HEK293 (cell line): ENCODE measurements at regions not wholly inside any gene's neighbourhood (a gene's known extent, or its start where the extent isn't known, plus 50 kb on each side); places are given as distances from the start of the nearest gene placed in this dataset.

Experiments
- CTCF ChIP-seq: fragments of 450-650 bp; formaldehyde crosslinking; IDR thresholded peaks from 2 replicates; pipeline ENCODE4 v1.5.1; 2016; ENCODE audit warnings: missing biosample characterization, missing genetic modification characterization
- OSR2 ChIP-seq: fragments of 450-650 bp; formaldehyde crosslinking; IDR thresholded peaks from 2 replicates; pipeline ENCODE4 v1.5.1; 2016; ENCODE audit warnings: missing biosample characterization, missing genetic modification characterization
- PRDM1 ChIP-seq: fragments of 450-650 bp; formaldehyde crosslinking; IDR thresholded peaks from 2 replicates; pipeline ENCODE4; 2016; ENCODE audit warnings: missing biosample characterization, missing genetic modification characterization
- RBAK ChIP-seq: fragments of 450-650 bp; formaldehyde crosslinking; IDR thresholded peaks from 2 replicates; pipeline ENCODE4 v1.5.1; 2016; ENCODE audit warnings: missing biosample characterization, missing genetic modification characterization
- SCRT2 ChIP-seq: fragments of 450-650 bp; formaldehyde crosslinking; IDR thresholded peaks from 2 replicates; pipeline ENCODE4 v1.5.1; 2016; ENCODE audit warnings: missing biosample characterization, missing genetic modification characterization
- ZNF114 ChIP-seq: fragments of 450-650 bp; formaldehyde crosslinking; IDR thresholded peaks from 2 replicates; pipeline ENCODE4 v1.5.0; 2017; ENCODE audit warnings: missing biosample characterization, missing genetic modification characterization
- ZNF138 ChIP-seq: fragments of 450-650 bp; formaldehyde crosslinking; IDR thresholded peaks from 2 replicates; pipeline ENCODE4 v1.5.1; 2016; ENCODE audit warnings: missing biosample characterization, missing genetic modification characterization, borderline replicate concordance
- ZNF280C ChIP-seq: fragments of 450-650 bp; formaldehyde crosslinking; IDR thresholded peaks from 2 replicates; pipeline ENCODE4 v1.5.1; 2016; ENCODE audit warnings: missing biosample characterization, missing genetic modification characterization
- ZNF580 ChIP-seq: fragments of 450-650 bp; formaldehyde crosslinking; IDR thresholded peaks from 2 replicates; pipeline ENCODE4 v1.5.1; 2016; ENCODE audit warnings: missing biosample characterization, missing genetic modification characterization
- ZNF645 ChIP-seq: fragments of 450-650 bp; formaldehyde crosslinking; IDR thresholded peaks from 2 replicates; pipeline ENCODE4; 2016; ENCODE audit warnings: missing biosample characterization, missing genetic modification characterization
- ZNF830 ChIP-seq: fragments of 450-650 bp; IDR thresholded peaks from 2 replicates; pipeline ENCODE4 v1.5.0; 2018; ENCODE audit warnings: missing biosample characterization, missing genetic modification characterization, low read depth, mild to moderate bottlenecking, moderate library complexity
- ZSCAN4 ChIP-seq: fragments of 450-650 bp; formaldehyde crosslinking; IDR thresholded peaks from 2 replicates; pipeline ENCODE4 v1.5.1; 2017; ENCODE audit warnings: missing biosample characterization, missing genetic modification characterization

- TF ChIP-seq ZNF645 (tag by site-specific recombination) (no peak), ZNF580 (tag by site-specific recombination) (no peak), ZNF114 (tag by site-specific recombination) (no peak), RBAK (tag by site-specific recombination) (no peak), ZNF830 (tag by site-specific recombination) (no peak), CTCF (tag by site-specific recombination) (no peak), OSR2 (tag by site-specific recombination) (no peak), ZNF138 (no peak), ZNF280C (no peak), SCRT2 (tag by site-specific recombination) (no peak), PRDM1 (no peak), ZSCAN4 (no peak)
Observed at GRCh38 chr1:188241629-188242028, 1412.9 kb downstream of the PLA2G4A start.
